HG03520 (cell line): ENCODE measurements at regions not wholly inside any gene's neighbourhood (a gene's known extent, or its start where the extent isn't known, plus 50 kb on each side); places are given as distances from the start of the nearest gene placed in this dataset.
A peak's percentile ranks its signal among the peaks of the same experiment; 100 is the strongest.

Experiments used
- ATAC-seq: cut with Tn5 transposase; IDR thresholded peaks from one replicate; pipeline ENCODE4 v1.9.1; 2021; ENCODE audit warnings: mild to moderate bottlenecking, moderate library complexity; ENCODE audit not compliant: unreplicated experiment

GRCh38 chr3:168608926-168609325 lies 513.2 kb upstream of the GOLIM4 start:
- ATAC-seq, result no peak

DNA sequence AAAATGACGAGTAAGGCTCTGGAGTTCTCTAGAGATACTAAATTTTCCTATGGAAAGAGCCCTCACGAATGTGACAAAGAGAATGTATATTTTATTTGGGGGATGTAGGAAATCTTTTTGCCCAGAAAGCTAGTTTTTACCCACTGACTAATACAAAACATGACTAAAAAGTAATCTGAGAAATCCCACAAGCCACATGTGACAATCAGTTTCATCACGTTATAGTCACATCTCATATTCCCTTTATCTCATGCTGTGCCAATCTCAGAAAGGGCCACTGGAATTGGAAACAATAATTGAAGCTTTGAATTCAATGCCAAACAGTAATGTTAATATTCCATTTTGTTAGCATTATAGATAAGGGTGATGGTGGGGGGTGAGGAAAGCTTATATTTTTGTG lies 509.0 kb upstream of the GOLIM4 start:
- ATAC-seq, result no peak

DNA sequence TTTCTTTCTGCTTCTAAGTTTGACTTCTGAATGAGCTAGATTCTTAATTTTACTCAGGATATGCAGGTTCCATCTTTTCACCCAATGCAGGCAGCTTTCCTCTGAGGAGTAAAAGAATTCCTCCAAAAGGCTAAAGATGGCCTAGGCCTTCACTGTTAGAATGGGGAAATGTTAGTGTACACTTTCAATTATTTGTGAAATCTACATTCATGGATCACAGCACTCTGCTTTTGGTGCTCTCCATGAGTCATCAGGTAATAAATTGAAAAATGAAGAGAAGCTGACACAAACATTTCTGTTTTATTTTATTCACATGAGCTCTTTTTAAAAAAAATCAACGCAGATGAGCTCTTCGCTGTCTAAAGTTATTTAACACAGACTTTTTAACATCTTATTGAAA lies 502.5 kb upstream of the GOLIM4 start:
- ATAC-seq, result no peak

- ATAC-seq, result no peak
Measured at GRCh38 chr3:168596175-168596823, 500.6 kb upstream of the GOLIM4 start.

DNA sequence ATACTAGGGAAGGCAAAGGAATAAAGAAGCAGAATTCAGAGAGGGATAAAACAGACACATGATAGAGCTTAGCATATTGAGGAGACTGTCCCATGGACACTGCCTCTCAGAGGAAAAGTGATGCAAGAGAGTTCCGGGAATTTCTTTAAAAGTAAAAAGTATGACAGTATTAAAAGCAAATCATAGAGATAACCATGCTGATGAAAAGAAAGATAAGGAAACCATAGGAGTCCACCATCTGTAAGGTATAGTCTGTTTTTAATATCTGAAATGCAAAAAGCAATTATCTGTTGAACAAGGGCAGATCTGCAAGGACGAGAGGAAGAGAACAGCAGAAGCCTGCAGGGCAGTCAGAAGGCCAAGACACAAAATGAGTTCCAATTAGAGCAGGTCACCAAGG lies 495.9 kb upstream of the GOLIM4 start:
- no peak for ATAC-seq

GRCh38 chr3:168589376-168589775 lies 493.7 kb upstream of the GOLIM4 start:
- ATAC-seq, result no peak

DNA sequence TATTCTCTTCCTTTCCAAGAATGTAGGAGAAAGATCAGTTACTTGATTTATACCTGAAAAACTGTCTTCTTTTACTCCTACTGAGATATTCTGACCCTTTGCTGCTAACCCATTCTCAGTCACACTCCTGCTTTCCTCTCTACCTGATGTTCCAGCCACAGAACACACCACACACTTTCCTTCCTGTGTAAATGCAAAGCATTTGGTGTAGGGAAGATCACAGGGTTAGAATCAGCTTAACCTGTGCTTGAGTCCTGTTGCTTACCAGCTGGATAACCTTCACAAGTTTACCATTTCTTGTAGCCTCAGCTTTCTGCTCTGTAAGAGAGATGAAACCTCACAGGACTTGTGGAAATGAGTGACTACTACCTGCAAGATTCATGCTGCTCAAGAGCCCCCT lies 489.8 kb upstream of the GOLIM4 start:
- ATAC-seq, result no peak

DNA sequence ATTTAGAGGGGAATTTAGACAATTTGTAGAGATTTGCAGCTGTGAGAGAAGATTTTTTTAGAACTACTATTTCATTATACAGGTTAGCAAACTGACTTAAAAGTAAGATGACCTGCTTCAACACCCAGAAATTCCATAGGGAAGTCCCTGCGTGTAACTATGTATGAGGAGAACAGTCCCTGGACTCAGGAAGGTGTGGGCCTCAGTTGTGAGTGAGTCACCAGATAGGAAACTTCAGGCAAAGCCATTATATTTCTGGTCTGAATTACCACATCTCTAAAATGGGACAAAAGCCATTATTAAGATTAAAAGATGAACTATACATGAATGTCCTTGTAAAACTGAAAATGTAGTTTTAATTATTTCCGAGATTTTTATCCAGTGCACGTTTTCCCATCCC lies 488.3 kb upstream of the GOLIM4 start:
- no peak for ATAC-seq

DNA sequence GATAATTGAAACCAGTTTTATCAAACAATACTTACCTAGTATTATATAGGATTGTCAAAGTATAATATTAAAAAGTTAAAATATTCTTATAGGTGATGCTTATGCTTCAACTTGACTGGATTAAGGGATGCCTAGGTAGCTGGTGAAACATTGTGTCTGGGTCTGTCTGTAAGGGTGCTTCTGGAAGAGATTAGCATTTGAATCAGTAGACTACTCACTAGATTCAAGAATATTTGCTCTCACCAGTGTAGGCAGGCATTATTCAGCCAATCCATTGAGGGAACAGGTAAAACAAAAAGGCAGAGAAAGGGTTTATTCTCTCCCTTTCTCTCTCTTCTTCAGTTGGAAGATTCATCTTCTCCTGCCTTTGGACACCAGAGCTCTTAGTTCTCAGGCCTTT lies 486.8 kb upstream of the GOLIM4 start:
- ATAC-seq, result no peak

GRCh38 chr3:168581771-168582225 lies 486.1 kb upstream of the GOLIM4 start:
- ATAC-seq, result no peak

GRCh38 chr3:168579010-168579409 lies 483.3 kb upstream of the GOLIM4 start:
- ATAC-seq, result no peak

GRCh38 chr3:168575750-168576149 lies 480.0 kb upstream of the GOLIM4 start:
- ATAC-seq, result no peak

- ATAC-seq, result peak; percentile 49
Measured at GRCh38 chr3:168574455-168575158, 478.9 kb upstream of the GOLIM4 start.

- no peak for ATAC-seq
Measured at GRCh38 chr3:168570404-168571155, 474.9 kb upstream of the GOLIM4 start.

DNA sequence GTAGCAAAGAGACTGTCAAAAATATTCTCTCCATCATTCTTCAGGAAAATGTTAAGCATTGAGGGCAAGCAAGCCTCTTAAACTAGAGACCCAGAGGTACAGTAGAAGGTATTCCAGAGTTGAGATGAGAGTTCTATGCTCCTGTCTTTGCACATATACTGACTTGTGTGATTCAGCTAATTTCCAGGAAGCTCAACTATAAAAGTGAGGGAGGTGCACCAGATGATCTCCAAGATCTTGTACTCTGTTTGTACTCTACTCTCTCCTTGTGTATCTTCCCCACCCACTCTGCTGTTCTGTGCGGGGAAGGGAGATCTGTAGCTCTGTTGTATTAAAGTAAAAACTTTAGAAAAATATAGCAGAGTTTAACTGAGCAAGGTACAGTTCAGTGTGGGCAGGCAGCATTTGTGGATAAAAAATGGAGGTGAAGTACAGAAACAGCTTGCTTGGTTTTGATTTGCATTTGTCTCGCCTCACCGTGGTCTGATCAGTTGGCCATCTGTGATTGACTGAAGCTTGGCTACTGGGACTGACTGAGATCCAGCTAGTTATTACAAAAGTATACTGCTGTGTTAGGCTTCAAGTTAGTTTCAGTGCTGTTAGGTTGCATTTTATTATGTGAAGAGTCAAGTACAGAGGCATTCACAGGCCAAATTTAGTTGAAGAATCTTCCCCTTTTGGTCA lies 463.1 kb upstream of the GOLIM4 start:
- ATAC-seq, result no peak

DNA sequence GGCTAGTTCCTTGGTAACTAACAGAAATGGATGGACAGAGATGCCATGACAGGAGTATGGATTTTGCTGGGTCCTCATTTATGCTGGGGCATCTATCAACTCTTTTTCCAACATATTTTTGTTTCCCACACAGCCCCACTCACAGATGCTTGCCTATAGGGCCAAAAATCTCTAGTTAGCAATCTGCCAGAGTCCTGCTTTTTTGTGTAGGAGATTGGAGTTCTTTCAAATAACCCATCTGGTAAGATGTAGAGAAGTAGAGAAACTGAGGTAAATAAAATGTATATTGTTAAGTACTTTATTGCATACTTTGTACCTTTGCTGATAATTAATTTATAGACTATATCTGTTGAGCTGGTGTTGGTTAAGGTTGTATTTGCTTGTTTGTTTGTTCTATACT lies 456.5 kb upstream of the GOLIM4 start:
- no peak for ATAC-seq

GRCh38 chr3:168548719-168549118 lies 453.0 kb upstream of the GOLIM4 start:
- ATAC-seq, result no peak

- ATAC-seq, result no peak
Measured at GRCh38 chr3:168546707-168547106, 451.0 kb upstream of the GOLIM4 start.

GRCh38 chr3:168545591-168545990 lies 449.9 kb upstream of the GOLIM4 start:
- ATAC-seq, result no peak

DNA sequence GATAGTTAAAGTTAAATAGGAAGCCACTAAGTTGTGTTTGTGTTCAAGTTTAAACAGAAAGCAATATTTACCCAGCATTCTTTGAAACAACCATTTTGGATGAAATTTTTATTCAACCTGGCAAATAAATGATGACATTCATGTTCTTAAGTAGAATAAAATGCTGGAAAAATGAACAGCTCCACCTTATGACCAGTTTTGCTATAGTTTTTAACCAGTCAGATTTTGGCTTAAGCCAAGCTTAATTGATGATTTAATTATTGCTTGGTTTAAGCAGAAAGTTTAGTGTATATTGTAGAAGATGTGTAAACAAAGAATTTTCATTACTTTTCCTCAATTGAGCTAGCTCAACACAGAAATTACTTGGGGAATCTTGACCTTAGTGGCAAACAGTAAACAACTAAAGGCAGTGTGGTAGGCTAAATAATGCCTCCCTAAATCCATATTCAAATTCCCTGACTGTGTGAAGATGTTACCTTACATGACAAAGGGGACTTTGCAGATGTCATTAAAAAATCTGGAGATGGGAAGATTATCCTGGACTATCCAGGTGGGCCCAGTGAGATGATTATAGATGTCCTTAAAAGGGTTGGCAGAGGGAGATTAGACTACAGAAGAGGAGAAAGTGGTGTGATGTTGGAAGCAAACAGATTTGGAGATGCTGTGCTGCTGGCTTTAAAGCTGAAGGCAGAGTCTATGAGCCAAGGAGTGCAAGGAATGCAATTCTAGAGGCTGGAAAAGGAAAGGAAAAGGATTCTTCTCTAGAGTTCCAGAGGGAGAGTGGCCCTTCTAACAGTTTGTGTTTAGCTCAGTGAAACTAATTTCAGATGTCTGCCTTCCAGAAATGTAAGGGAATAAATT lies 448.6 kb upstream of the GOLIM4 start:
- no peak for ATAC-seq
